ENCODE measurements at regions not wholly inside any gene's neighbourhood (a gene's known extent, or its start where the extent isn't known, plus 50 kb on each side); places are given as distances from the start of the nearest gene placed in this dataset.

DNA sequence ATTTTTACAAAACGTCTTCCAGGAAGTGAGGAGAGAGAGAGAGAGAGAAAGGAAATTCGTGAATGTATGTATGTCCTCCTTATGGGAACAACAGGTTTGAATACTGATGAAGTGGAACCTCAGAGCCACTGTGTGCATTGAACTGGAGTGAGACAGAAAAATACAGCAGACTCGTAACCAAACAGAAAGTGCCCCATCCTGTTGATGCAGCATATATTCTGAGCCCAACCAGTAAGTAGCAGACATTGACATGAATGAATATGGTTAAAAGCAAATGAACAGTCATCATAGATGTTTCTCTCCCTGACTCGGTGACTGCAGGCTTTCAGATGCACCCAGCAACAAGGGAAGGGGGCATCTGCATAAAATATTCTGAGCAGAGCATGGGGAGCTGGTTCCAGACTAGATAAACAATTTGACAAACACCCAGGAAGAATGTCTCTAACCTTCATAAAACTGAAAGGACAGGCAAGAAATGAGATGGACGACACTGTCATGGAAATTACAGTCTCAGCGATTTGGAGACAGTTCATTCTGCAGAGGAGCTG is 471.0 kb upstream of the PBX1 start:
- H4K91ac ChIP-seq (ENCODE audit: insufficient read depth, low read depth, low read length) = no peak overlapping the region
- no peak overlapping the region for H3K14ac ChIP-seq (replicated peaks; ENCODE audit: low read depth, low read length)
- H3K56ac ChIP-seq (ENCODE audit: extremely low read depth, insufficient read depth, low read length) = no peak overlapping the region
- no peak overlapping the region for H3K4ac ChIP-seq (ENCODE audit: low read depth, low read length)
- ChIA-PET CTCF (no interaction called here), POLR2A (ENCODE audit: unreplicated experiment) (no interaction called here)
- no peak overlapping the region for H2AK5ac ChIP-seq (ENCODE audit: low read depth, low read length)
- WGBS, 2 experiments (ENCODE audit: extremely low coverage in 2 of 2, insufficient read length in 1 of 2) = no CpG with 5 or more reads among the region's 6 CpGs
- H3K23ac ChIP-seq (ENCODE audit: low read depth, low read length) = no peak overlapping the region
- H3K18ac ChIP-seq (ENCODE audit: low read depth, low read length) = no peak overlapping the region
- intact Hi-C loops (cut with micrococcal nuclease) = no loop called here
- H3K79me1 ChIP-seq (ENCODE audit: low read depth in 1 of 2, low read length in 2 of 2) = no peaks in the 10 kb centered on the region
- H2BK120ac ChIP-seq (ENCODE audit: low read depth, low read length) = no peak overlapping the region
- no peaks in the 10 kb centered on the region for H3K36me3 ChIP-seq (ENCODE audit: control insufficient read depth, insufficient read depth, low read length)
- in situ Hi-C loops (cut with MboI; ENCODE audit: low sequenced_read_pairs) = no loop called here
- H3K9me3 ChIP-seq (ENCODE audit: control insufficient read depth, insufficient read depth, low read length) = no peaks in the 10 kb centered on the region
- DNase-seq = no peak
- BruUV-seq (replicated peaks) = no TSS peak
- no peak overlapping the region for H2AFZ ChIP-seq (replicated peaks; ENCODE audit: low read length, poor library complexity)
- H4K5ac ChIP-seq (ENCODE audit: low read depth, low read length) = no peak overlapping the region
- no peak overlapping the region for H2AK9ac ChIP-seq (replicated peaks; ENCODE audit: low read depth, low read length, poor library complexity)
- H4K8ac ChIP-seq (ENCODE audit: low read depth in 2 of 2, low read length in 2 of 2) = no peak overlapping the region
- H2BK15ac ChIP-seq (ENCODE audit: low read depth, low read length) = no peak overlapping the region
- no peaks in the 10 kb centered on the region for H3K4me1 ChIP-seq (ENCODE audit: control insufficient read depth, insufficient read depth, low read length)
- H4K20me1 ChIP-seq (ENCODE audit: insufficient read depth, low read length) = no peaks in the 10 kb centered on the region
- H3K4me3 ChIP-seq (ENCODE audit: insufficient read depth, low read depth, low read length) = no peak overlapping the region
- no peak overlapping the region for H3K4me2 ChIP-seq (ENCODE audit: low read depth, low read length)
- H2BK5ac ChIP-seq (ENCODE audit: low read depth, low read length, poor library complexity, severe bottlenecking) = no peak overlapping the region
- H2BK20ac ChIP-seq (ENCODE audit: low read depth, low read length) = no peak overlapping the region
- no peak for TF ChIP-seq RCOR1 (IDR thresholded peaks at IDR 0.05; ENCODE audit: insufficient replicate concordance, low read length)
- TF ChIP-seq MXI1 (IDR thresholded peaks at IDR 0.05; ENCODE audit: borderline replicate concordance, low read depth, low read length) = no peak
- TF ChIP-seq CEBPB (IDR thresholded peaks at IDR 0.05; ENCODE audit: low read depth, low read length) = no peak
- TF ChIP-seq NFE2L2 (IDR thresholded peaks at IDR 0.05; ENCODE audit: low read depth, low read length) = no peak
- TF ChIP-seq, protein P1, sequence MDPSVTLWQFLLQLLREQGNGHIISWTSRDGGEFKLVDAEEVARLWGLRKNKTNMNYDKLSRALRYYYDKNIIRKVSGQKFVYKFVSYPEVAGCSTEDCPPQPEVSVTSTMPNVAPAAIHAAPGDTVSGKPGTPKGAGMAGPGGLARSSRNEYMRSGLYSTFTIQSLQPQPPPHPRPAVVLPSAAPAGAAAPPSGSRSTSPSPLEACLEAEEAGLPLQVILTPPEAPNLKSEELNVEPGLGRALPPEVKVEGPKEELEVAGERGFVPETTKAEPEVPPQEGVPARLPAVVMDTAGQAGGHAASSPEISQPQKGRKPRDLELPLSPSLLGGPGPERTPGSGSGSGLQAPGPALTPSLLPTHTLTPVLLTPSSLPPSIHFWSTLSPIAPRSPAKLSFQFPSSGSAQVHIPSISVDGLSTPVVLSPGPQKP (IDR thresholded peaks at IDR 0.05; ENCODE audit: borderline replicate concordance, low read depth, low read length) = no peak
- TF ChIP-seq RFX5 (IDR thresholded peaks at IDR 0.05; ENCODE audit: low read depth, low read length) = no peak
- TF ChIP-seq MAFK (IDR thresholded peaks at IDR 0.05; ENCODE audit: low read depth, low read length) = no peak
- no peak for TF ChIP-seq SMC3 (IDR thresholded peaks at IDR 0.05; ENCODE audit: low read depth, low read length)
- no peak for TF ChIP-seq CTCF (conservative IDR thresholded peaks at IDR 0.05; ENCODE audit: low read depth, low read length)
- TF ChIP-seq MAZ (IDR thresholded peaks at IDR 0.05; ENCODE audit: borderline replicate concordance, low read depth, low read length) = no peak
- TF ChIP-seq FOS (IDR thresholded peaks at IDR 0.05; ENCODE audit: low read depth, low read length) = no peak
- TF ChIP-seq CHD1 (IDR thresholded peaks at IDR 0.05; ENCODE audit: low read depth, low read length) = no peak
- TF ChIP-seq POLR2A (IDR thresholded peaks at IDR 0.05; ENCODE audit: low read depth, low read length) = no peak
- no peak for TF ChIP-seq USF2 (IDR thresholded peaks at IDR 0.05; ENCODE audit: low read depth, low read length)
- TF ChIP-seq RAD21 (IDR thresholded peaks at IDR 0.05; ENCODE audit: low read length) = no peak
- TF ChIP-seq BHLHE40 (IDR thresholded peaks at IDR 0.05; ENCODE audit: low read depth, low read length) = no peak
- no peaks in the 10 kb centered on the region for H3K27me3 ChIP-seq (ENCODE audit: control insufficient read depth, insufficient read depth, low read length)
- no peaks in the 10 kb centered on the region for H3K9me1 ChIP-seq (ENCODE audit: insufficient read depth, low read length)
- dilution Hi-C loops (cut with HindIII; ENCODE audit: low sequenced_read_pairs, unreplicated experiment) = no loop called here
- H3K27ac ChIP-seq (ENCODE audit: insufficient read depth, low read length) = no peak overlapping the region
- no peak overlapping the region for H3K9ac ChIP-seq (ENCODE audit: low read depth, low read length)
- no peak for ATAC-seq (ENCODE audit: low read depth)

Data from IMR-90 (cell line).